A673 (cell line): ENCODE measurements at regions not wholly inside any gene's neighbourhood (a gene's known extent, or its start where the extent isn't known, plus 50 kb on each side); places are given as distances from the start of the nearest gene placed in this dataset.

ENCODE experiments used
- CTCF ChIP-seq: fragments of 300-800, 200-600 bp; sonication (generic); conservative IDR thresholded peaks from 2 replicates; pipeline ENCODE4 v1.5.1; 2017; ENCODE audit warnings: low read depth, mild to moderate bottlenecking, antibody characterized with exemption, low read length, moderate library complexity, mixed read lengths
- EZH2 ChIP-seq: fragments of 200-600 bp; sonication (generic); IDR thresholded peaks from 2 replicates; pipeline ENCODE4 v1.6.1; 2017; ENCODE audit warnings: borderline replicate concordance, low read depth, mild to moderate bottlenecking, mixed read lengths, antibody characterized with exemption, low read length; ENCODE audit not compliant: poor library complexity, severe bottlenecking

- TF ChIP-seq CTCF (no peak), EZH2 (no peak)
Measured at GRCh38 chr20:46801003-46801702, 91.7 kb downstream of the SLC2A10 start.
